ENCODE measurements at regions not wholly inside any gene's neighbourhood (a gene's known extent, or its start where the extent isn't known, plus 50 kb on each side); places are given as distances from the start of the nearest gene placed in this dataset.

DNA sequence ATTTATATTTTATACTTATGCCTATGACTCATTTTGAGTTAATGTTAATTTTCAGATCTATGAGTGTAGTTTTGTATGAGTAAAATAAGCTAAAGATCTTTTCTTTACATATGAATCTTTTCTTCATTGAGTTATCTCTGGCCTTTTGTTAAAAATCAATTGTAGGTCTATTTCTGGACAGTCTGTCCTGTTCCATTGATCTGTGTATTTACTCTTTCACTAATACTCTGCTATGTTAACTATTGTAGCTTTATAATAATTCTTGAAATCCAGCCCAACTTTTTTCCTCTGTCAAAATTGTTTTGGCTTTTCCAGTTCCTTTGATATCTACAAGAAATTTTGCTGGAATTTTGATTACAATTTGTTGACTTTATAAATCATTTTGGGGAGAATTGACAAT, 177.0 kb downstream of the RBM46 start:
- TF ChIP-seq, protein P1, sequence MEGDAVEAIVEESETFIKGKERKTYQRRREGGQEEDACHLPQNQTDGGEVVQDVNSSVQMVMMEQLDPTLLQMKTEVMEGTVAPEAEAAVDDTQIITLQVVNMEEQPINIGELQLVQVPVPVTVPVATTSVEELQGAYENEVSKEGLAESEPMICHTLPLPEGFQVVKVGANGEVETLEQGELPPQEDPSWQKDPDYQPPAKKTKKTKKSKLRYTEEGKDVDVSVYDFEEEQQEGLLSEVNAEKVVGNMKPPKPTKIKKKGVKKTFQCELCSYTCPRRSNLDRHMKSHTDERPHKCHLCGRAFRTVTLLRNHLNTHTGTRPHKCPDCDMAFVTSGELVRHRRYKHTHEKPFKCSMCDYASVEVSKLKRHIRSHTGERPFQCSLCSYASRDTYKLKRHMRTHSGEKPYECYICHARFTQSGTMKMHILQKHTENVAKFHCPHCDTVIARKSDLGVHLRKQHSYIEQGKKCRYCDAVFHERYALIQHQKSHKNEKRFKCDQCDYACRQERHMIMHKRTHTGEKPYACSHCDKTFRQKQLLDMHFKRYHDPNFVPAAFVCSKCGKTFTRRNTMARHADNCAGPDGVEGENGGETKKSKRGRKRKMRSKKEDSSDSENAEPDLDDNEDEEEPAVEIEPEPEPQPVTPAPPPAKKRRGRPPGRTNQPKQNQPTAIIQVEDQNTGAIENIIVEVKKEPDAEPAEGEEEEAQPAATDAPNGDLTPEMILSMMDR (IDR thresholded peaks at IDR 0.05; ENCODE audit: extremely low read depth in 1 of 2, insufficient read depth in 1 of 2, low read depth in 1 of 2, low read length in 2 of 2) = no peak
- TF ChIP-seq MAX (IDR thresholded peaks at IDR 0.05; ENCODE audit: insufficient read depth, insufficient read length) (no peak), POLR2A (IDR thresholded peaks at IDR 0.05; ENCODE audit: low read depth, low read length) (no peak), EZH2 (IDR thresholded peaks at IDR 0.05; ENCODE audit: borderline replicate concordance, low read depth, low read length, severe bottlenecking) (no peak), JUN (IDR thresholded peaks at IDR 0.05; ENCODE audit: borderline replicate concordance, insufficient read depth, insufficient read length, low read depth) (no peak), MYC (IDR thresholded peaks at IDR 0.05; ENCODE audit: low read depth, low read length) (no peak), POLR2AphosphoS5 (IDR thresholded peaks at IDR 0.05; ENCODE audit: insufficient read depth, low read depth, low read length) (no peak)
